B cell (primary cell): ENCODE measurements at regions not wholly inside any gene's neighbourhood (a gene's known extent, or its start where the extent isn't known, plus 50 kb on each side); places are given as distances from the start of the nearest gene placed in this dataset.

Experiments
- EZH2 ChIP-seq: IDR thresholded peaks from 2 replicates; pipeline ENCODE4 v1.6.1; 2012; ENCODE audit warnings: borderline replicate concordance, low read depth, mild to moderate bottlenecking, moderate library complexity, low read length; ENCODE audit not compliant: insufficient read depth, poor library complexity, severe bottlenecking
- TF ChIP-seq, protein P1 (sequence below): fragments of 200-600 bp; IDR thresholded peaks from one replicate; pipeline ENCODE4 v1.8.0; 2022; ENCODE audit warnings: antibody characterized with exemption, mild to moderate bottlenecking

DNA sequence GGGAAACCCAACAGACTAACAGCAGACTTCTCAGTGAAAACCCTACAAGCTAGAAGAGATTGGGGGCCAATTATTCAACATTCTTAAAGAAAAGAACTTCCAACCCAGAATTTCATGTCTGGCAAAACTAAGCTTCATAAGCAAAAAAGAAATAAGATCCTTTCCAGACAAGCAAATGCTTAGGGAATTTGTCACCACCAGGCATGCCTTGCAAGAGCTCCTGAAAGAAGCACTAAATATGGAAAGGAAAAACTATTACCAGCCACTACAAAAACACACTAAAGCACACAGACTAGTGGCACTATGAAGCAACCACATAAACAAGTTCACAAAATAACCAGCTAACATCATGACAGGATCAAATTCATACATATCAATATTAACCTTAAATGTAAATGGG is 131.1 kb downstream of the OR2K2 start:
- TF ChIP-seq, protein P1, sequence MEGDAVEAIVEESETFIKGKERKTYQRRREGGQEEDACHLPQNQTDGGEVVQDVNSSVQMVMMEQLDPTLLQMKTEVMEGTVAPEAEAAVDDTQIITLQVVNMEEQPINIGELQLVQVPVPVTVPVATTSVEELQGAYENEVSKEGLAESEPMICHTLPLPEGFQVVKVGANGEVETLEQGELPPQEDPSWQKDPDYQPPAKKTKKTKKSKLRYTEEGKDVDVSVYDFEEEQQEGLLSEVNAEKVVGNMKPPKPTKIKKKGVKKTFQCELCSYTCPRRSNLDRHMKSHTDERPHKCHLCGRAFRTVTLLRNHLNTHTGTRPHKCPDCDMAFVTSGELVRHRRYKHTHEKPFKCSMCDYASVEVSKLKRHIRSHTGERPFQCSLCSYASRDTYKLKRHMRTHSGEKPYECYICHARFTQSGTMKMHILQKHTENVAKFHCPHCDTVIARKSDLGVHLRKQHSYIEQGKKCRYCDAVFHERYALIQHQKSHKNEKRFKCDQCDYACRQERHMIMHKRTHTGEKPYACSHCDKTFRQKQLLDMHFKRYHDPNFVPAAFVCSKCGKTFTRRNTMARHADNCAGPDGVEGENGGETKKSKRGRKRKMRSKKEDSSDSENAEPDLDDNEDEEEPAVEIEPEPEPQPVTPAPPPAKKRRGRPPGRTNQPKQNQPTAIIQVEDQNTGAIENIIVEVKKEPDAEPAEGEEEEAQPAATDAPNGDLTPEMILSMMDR = no peak
- no peak for TF ChIP-seq EZH2
